ENCODE measurements at regions not wholly inside any gene's neighbourhood (a gene's known extent, or its start where the extent isn't known, plus 50 kb on each side); places are given as distances from the start of the nearest gene placed in this dataset.

DNA sequence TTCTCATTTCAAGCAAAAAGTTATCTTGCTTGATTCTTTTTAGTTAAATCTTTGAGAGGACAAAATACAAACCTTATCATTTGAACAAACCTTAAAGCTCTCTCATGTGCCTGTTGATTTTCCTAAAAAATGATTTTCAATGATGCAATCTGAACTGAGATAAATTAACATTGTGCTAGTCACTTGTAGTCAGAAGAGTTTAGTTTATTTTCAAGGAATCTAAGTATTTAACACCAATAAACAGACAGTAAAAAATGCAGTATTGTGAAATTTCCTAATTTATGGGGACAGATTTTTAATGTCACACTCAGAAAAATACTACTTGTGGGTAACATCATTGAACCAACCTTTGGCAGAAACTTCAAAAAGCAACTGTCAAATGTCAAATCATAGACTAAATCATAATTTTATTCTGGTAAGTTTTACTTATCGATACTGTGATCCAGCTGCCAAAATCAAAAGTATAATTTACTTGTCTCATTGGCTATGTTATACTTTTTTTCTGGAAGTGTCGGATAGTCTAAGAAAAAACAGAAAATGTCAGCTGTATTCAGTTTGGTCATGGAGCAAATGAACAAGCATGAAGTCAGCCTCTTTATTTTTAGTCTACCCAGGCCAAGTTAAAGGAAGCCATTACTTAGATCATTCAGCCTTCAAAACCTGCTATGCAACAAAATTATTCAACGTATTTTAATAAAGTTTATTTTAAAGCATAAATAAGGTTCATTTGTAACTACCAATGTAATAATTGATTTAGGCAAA lies 52.4 kb upstream of the FNDC3B start:
- TF ChIP-seq EZH2 (IDR thresholded peaks at IDR 0.05; ENCODE audit: borderline replicate concordance, low read depth, low read length, severe bottlenecking) = no peak
- TF ChIP-seq CTCF (IDR thresholded peaks at IDR 0.05; ENCODE audit: borderline replicate concordance, extremely low read depth, low read length, poor library complexity, severe bottlenecking) = no peak

Measured in DND-41 (cell line).